ENCODE measurements at regions not wholly inside any gene's neighbourhood (a gene's known extent, or its start where the extent isn't known, plus 50 kb on each side); places are given as distances from the start of the nearest gene placed in this dataset.

DNA sequence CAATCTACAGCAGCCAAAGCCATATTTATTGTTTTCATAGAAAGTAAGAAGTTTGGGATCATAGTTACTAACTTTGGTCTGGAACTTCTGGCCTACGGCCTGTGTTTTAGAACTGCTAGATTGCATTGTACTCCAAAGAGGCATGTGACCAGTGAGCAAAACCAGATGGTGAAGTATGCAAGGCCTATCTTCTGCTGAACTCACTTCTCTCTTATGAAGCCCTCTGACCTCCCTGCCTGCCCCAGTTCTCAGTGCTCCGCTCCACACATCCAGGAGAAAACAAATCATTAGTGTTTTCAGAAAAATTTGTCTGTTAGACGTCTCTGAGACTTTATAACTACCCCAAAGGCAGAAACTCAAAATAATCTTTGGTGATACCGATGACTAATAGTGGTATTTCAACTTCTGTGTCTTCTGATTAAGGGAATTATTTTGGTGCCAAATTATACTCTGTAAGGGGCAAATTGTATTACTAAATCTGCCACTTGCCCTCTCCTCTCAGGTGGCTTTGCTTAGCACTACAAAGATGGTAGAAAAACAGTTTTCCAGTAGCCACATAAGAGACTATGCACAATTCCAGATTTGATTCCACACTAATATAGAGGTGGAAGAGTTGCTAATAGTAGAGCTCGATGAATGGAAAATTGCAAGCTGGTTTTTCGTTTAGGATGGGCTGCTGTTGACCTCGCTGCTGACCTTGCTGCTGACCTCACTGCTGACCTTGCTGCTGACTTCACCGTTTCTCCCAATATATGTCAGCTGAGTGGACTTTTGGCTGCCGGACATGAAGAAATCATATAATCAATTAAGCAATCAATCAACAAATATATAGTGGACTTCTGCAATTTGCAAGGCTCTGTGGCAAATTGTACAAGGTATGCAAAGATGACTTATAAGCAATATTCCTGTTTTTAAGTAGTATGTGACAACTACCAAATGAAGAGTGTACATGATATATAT is 147.5 kb downstream of the KITLG start:
- DNase-seq (ENCODE audit: low spot score in 2 of 2), result peak in 1 of 2 donors; percentile 27
- H3K4me3 ChIP-seq (ENCODE audit: low read depth, poor library complexity, severe bottlenecking), result no peak overlapping the region
- TF ChIP-seq POLR2A (IDR thresholded peaks at IDR 0.05), result no peak
- TF ChIP-seq, protein P1, sequence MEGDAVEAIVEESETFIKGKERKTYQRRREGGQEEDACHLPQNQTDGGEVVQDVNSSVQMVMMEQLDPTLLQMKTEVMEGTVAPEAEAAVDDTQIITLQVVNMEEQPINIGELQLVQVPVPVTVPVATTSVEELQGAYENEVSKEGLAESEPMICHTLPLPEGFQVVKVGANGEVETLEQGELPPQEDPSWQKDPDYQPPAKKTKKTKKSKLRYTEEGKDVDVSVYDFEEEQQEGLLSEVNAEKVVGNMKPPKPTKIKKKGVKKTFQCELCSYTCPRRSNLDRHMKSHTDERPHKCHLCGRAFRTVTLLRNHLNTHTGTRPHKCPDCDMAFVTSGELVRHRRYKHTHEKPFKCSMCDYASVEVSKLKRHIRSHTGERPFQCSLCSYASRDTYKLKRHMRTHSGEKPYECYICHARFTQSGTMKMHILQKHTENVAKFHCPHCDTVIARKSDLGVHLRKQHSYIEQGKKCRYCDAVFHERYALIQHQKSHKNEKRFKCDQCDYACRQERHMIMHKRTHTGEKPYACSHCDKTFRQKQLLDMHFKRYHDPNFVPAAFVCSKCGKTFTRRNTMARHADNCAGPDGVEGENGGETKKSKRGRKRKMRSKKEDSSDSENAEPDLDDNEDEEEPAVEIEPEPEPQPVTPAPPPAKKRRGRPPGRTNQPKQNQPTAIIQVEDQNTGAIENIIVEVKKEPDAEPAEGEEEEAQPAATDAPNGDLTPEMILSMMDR (IDR thresholded peaks at IDR 0.05), result no peak
- intact Hi-C loops (cut with DNase I; ENCODE audit: low total_unique reads), result no loop called here
- WGBS, 2 donors, result 68 to 71% methylated on average over 9 of the region's 9 CpGs

DNA sequence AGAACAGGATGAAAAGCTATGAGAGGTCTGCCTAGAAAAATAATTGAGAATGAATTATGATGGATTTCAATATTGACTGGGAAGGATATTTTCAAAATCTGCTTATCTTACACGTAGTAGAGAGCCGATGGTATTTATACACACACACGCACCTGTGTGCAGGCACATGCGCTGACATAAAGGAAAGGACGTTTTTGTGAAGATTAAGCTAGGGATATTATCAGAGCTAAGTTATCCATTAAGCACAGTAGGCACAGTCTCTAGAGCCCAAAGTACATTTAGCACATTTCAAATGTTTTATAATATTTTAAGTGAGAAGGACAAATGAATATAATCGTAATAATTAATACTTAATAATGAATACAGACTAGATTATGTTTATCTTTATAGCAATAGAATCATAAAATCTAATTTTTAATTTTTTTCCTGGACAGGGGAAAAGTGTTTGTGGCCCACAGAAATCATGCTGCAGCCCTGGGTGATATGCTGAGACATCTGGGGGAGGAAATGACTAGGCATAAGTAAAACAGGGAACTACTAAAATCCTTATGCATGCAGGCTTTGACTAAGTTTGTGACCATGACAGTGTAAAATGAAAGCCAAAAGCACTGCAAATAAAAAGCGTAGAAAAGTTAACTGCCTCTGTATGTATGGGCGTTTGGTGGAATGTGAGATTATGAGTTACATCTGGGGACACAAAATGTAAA is 146.1 kb downstream of the KITLG start:
- no peak for DNase-seq (ENCODE audit: low spot score in 2 of 2)
- WGBS, 2 donors, result 85 to 87% methylated on average over 8 of the region's 8 CpGs
- TF ChIP-seq, protein P1 (IDR thresholded peaks at IDR 0.05), result no peak
- TF ChIP-seq POLR2A (IDR thresholded peaks at IDR 0.05), result no peak
- intact Hi-C loops (cut with DNase I; ENCODE audit: low total_unique reads), result no loop called here
- no peak overlapping the region for H3K4me3 ChIP-seq (ENCODE audit: low read depth, poor library complexity, severe bottlenecking)

DNA sequence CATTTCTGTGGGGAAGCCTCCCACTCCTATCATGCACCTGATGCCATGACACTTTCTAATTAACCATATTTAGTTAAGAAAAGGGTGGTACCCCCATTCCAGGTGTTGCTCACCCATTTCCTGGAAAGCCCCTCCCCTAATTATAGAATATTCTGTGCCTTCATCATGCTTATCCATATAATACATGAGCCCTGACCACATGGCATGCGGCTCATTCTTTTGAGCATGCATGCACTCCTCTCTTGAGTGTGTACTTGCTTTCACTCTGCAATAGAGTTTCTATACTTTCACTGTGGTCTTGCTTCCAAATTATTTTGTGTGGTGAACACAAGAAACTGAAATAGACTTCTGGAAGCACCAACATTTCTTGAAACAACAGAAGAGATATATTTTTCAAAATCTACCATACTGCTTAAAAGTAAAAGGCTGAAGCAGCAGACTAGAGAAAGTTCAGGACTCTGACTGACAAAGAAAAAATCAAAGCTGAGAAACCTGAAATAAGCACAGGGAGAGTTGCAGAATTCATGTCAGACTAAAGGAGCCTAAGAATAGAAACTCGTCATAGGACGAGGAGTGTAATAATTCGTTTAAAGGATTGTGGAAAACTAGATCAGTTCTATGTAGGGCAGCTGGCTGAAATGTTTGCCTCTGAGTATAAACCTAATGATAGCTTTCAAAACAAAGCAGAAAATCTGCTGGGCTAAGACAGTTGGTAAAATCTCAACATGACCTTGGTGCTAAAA is 144.8 kb downstream of the KITLG start:
- intact Hi-C loops (cut with DNase I; ENCODE audit: low total_unique reads), result no loop called here
- DNase-seq (ENCODE audit: low spot score in 2 of 2), result no peak
- no peak for TF ChIP-seq POLR2A (IDR thresholded peaks at IDR 0.05)
- TF ChIP-seq, protein P1 (IDR thresholded peaks at IDR 0.05), result no peak
- WGBS, 2 donors, result 66 to 78% methylated on average over 4 of the region's 4 CpGs
- no peak overlapping the region for H3K4me3 ChIP-seq (ENCODE audit: low read depth, poor library complexity, severe bottlenecking)

DNA sequence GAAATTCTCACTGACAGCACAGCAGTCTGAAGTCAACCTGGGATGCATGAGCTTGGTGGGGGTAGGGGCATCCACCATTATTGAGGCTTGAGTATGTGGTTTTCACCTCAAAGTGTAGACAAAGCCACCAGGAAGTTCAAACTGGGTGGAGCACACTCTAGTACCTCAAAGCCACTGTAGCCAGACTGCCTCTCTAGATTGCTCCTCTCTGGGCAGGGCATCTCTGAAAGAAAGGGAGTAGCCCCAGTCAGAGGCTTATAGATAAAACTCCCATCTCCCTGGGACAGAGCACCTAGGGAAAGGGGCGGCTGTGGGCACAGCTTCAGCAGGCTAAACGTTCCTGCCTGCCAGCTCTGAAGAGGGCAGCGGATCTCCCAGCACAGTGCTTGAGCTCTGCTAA is 143.0 kb downstream of the KITLG start:
- no peak for TF ChIP-seq POLR2A (IDR thresholded peaks at IDR 0.05)
- TF ChIP-seq, protein P1 (IDR thresholded peaks at IDR 0.05), result no peak
- WGBS, 2 donors, result 93% methylated on average over 3 of the region's 3 CpGs; no CpG with 5 or more reads in 1 of the 2 donors
- intact Hi-C loops (cut with DNase I; ENCODE audit: low total_unique reads), result no loop called here
- DNase-seq (ENCODE audit: low spot score in 2 of 2), result no peak
- no peak overlapping the region for H3K4me3 ChIP-seq (ENCODE audit: low read depth, poor library complexity, severe bottlenecking)

Data from lower leg skin (tissue), 4 donors.